Osteocyte (in vitro differentiated cells): ENCODE measurements at regions not wholly inside any gene's neighbourhood (a gene's known extent, or its start where the extent isn't known, plus 50 kb on each side); places are given as distances from the start of the nearest gene placed in this dataset.

Experiments used
- DNase-seq: peaks from one replicate; pipeline ENCODE4 v3.0.0; 2021; ENCODE audit warnings: mixed read lengths; ENCODE audit not compliant: unreplicated experiment; ENCODE audit errors: extremely low spot score
- H3K27ac Mint-ChIP-seq: one replicate; pipeline ENCODE4 v1.8.0; 2021; ENCODE audit warnings: mild to moderate bottlenecking, mixed read lengths; ENCODE audit not compliant: unreplicated experiment
- H3K27me3 Mint-ChIP-seq: one replicate; pipeline ENCODE4 v1.8.0; 2021; ENCODE audit warnings: mixed read lengths; ENCODE audit not compliant: unreplicated experiment
- H3K36me3 Mint-ChIP-seq: one replicate; pipeline ENCODE4 v1.8.0; 2021; ENCODE audit warnings: mixed read lengths; ENCODE audit not compliant: unreplicated experiment
- H3K4me1 Mint-ChIP-seq: one replicate; pipeline ENCODE4 v1.8.0; 2021; ENCODE audit warnings: mixed read lengths; ENCODE audit not compliant: unreplicated experiment
- H3K4me3 Mint-ChIP-seq: one replicate; pipeline ENCODE4 v1.8.0; 2021; ENCODE audit warnings: mild to moderate bottlenecking, moderate library complexity, mixed read lengths; ENCODE audit not compliant: unreplicated experiment
- H3K9me3 Mint-ChIP-seq: one replicate; pipeline ENCODE4 v1.8.0; 2021; ENCODE audit warnings: mixed read lengths; ENCODE audit not compliant: unreplicated experiment
- CTCF ChIP-seq: fragments of 200-600 bp; sonication (generic); IDR thresholded peaks from 2 replicates; pipeline ENCODE4 v1.5.0; 2021; ENCODE audit warnings: antibody characterized with exemption, mild to moderate bottlenecking, moderate library complexity

GRCh38 chr7:26479581-26479980 is 187.9 kb downstream of the SNX10 start:
- H3K9me3 Mint-ChIP-seq: no peaks in the 10 kb centered on the region
- H3K36me3 Mint-ChIP-seq: no peaks in the 10 kb centered on the region
- TF ChIP-seq CTCF: no peak
- peak; percentile 54 for DNase-seq
- H3K4me1 Mint-ChIP-seq: no peaks in the 10 kb centered on the region
- no peak overlapping the region for H3K27ac Mint-ChIP-seq
- H3K4me3 Mint-ChIP-seq: no peak overlapping the region
- no peaks in the 10 kb centered on the region for H3K27me3 Mint-ChIP-seq

GRCh38 chr7:26480156-26480555 is 188.5 kb downstream of the SNX10 start:
- no peak for DNase-seq
- Mint-ChIP-seq H3K27ac (no peak overlapping the region), H3K4me3 (no peak overlapping the region), H3K9me3 (no peaks in the 10 kb centered on the region), H3K4me1 (no peaks in the 10 kb centered on the region), H3K36me3 (no peaks in the 10 kb centered on the region), H3K27me3 (no peaks in the 10 kb centered on the region)
- TF ChIP-seq CTCF: no peak

GRCh38 chr7:26482927-26483326 is 191.3 kb downstream of the SNX10 start:
- Mint-ChIP-seq H3K27me3 (no peaks in the 10 kb centered on the region), H3K36me3 (no peaks in the 10 kb centered on the region), H3K27ac (no peak overlapping the region), H3K9me3 (no peaks in the 10 kb centered on the region), H3K4me3 (no peak overlapping the region), H3K4me1 (no peaks in the 10 kb centered on the region)
- no peak for DNase-seq
- no peak for TF ChIP-seq CTCF

- no peaks in the 10 kb centered on the region for H3K4me1 Mint-ChIP-seq
- H3K4me3 Mint-ChIP-seq: no peak overlapping the region
- no peak overlapping the region for H3K27ac Mint-ChIP-seq
- no peak for DNase-seq
- TF ChIP-seq CTCF: no peak
- no peaks in the 10 kb centered on the region for H3K27me3 Mint-ChIP-seq
- H3K36me3 Mint-ChIP-seq: no peaks in the 10 kb centered on the region
- H3K9me3 Mint-ChIP-seq: no peaks in the 10 kb centered on the region
Measured at GRCh38 chr7:26483843-26484242, 192.2 kb downstream of the SNX10 start.

GRCh38 chr7:26485367-26485934 is 193.8 kb downstream of the SNX10 start:
- Mint-ChIP-seq H3K4me3 (no peak overlapping the region), H3K4me1 (no peaks in the 10 kb centered on the region), H3K9me3 (no peaks in the 10 kb centered on the region), H3K36me3 (no peaks in the 10 kb centered on the region), H3K27me3 (no peaks in the 10 kb centered on the region), H3K27ac (no peak overlapping the region)
- TF ChIP-seq CTCF: no peak
- peak; percentile 4 for DNase-seq
